CD1c-positive myeloid dendritic cell (primary cell): ENCODE measurements at regions not wholly inside any gene's neighbourhood (a gene's known extent, or its start where the extent isn't known, plus 50 kb on each side); places are given as distances from the start of the nearest gene placed in this dataset.

Experiments used
- DNase-seq: peaks from one replicate; pipeline ENCODE4 v3.0.0-alpha.2; 2016; ENCODE audit errors: extremely low spot score

- no peak for DNase-seq
Measured at GRCh38 chr18:10009321-10010144, 95.7 kb downstream of the VAPA start.

GRCh38 chr18:10010611-10011015 is 96.8 kb downstream of the VAPA start:
- no peak for DNase-seq

DNA sequence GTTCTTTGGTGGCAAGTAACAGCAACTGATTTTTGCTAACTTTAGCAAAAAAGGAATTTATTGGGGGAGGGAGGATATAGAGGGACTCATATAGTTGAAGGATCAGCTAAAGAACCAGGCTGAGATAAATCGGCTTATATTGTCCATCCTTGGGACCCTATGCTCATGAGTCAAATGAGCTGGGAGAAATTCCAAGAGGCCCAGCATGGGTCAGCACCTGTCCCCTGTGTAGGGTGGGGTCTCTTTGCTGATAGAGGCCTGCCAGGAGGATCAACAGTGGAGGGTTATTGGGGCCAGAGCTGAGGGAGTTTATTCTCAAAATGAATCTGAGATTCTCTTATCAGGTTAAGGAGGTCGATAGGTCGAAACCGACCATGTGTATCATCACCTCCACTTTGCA is 97.2 kb downstream of the VAPA start:
- no peak for DNase-seq

GRCh38 chr18:10011751-10012150 is 97.9 kb downstream of the VAPA start:
- no peak for DNase-seq

DNA sequence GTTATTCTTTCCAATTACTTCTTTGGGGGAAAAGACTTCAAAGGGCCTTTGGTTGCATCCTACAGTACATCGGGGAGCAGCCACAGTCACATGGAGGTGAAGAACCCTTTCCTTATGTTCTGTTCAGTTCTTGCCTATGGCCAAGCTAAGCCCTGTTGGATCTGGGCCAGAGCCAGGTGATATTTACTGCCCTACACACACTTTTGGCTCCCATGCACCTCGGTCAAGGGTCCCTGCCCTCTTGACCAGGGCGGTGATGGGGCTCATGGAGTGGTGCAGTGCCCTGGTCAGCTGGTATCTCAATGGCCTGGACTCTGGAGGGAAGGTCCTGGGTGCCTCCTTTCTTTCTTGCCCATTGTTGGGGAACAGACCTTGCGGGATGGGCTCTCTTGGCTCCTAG is 98.7 kb downstream of the VAPA start:
- DNase-seq: no peak

DNA sequence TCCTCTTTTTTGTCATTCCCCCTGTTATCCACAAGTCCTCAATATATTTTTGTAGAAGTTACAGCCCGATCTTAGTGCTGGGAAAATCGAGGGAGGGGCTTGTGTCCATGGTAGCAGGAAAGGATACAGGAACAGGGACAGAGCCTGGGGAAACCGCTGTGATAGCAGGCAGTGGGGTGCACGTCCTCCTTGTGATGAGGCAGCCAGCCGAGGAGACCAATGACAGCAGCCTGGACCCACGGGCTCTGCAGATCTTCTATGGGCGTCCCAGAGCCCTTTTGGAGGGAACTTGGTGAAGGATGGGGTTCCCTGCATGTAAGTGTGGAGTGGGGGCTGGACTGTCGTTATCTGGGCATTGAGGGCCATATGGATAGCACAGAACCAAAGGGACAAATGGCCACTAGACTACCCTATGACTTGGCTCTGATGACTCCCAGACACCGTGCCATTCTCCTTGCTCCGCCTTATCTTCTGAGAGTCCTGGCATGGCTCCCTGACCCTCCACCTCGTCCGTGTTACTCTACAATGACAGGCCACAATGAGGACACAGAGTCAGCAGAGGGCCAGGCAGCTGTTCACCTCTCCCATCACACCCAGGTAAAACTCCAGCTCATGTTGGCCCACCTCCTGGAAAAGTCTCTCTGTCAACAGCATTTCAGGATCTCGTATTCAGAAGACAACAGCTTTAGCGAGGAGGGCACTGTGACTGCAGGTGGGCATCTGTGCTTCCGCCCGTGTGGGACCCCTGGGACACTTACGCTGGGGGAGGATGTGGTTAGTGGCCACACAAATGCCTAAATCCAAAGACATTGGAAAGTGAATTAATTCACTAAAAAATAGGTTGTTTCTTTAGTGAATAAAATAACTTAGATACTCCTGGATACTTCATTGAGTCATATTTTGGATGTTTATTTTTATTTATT is 100.1 kb downstream of the VAPA start:
- no peak for DNase-seq

GRCh38 chr18:10015288-10015701 is 101.5 kb downstream of the VAPA start:
- DNase-seq: no peak

GRCh38 chr18:10015941-10016819 is 102.4 kb downstream of the VAPA start:
- DNase-seq: peak; percentile 46

- no peak for DNase-seq
Measured at GRCh38 chr18:10017043-10017442, 103.2 kb downstream of the VAPA start.

GRCh38 chr18:10018289-10018688 is 104.5 kb downstream of the VAPA start:
- no peak for DNase-seq

GRCh38 chr18:10020171-10020570 is 106.4 kb downstream of the VAPA start:
- peak; percentile 62 for DNase-seq

GRCh38 chr18:10022365-10022764 is 108.5 kb downstream of the VAPA start:
- DNase-seq: no peak

DNA sequence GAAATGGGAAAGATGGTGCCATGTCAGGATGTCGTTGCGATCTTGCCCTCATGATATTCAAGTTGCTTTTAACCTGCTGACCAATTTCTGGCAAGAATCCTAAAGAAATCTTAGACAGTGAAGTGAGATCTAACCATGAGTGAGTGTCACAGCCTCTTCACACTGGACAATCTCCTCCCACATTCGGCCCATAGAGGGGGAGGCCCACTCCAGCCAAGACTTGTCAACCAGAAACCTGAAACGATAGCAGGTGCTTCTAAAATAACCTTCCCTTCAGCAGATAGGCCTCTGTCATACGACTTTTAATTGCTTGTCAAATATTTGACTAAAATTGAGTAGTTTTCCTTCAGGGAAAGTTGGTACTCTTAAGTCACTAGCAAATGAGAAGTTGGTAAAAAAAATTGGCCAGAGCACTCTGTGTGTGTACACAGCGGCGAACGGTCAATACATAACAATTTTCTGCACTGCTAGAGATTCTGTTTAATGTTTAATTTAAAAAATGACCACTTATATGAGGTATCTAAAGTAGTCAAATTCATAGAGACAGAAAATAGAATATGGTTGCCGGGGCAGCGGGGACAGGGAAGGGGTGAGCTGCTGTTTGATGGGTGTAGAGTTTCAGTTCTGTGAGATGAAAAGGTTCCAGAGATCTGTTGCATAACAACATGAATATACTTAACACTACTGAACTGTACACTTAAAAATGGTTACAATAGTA is 110.2 kb downstream of the VAPA start:
- peak; percentile 35 for DNase-seq

DNA sequence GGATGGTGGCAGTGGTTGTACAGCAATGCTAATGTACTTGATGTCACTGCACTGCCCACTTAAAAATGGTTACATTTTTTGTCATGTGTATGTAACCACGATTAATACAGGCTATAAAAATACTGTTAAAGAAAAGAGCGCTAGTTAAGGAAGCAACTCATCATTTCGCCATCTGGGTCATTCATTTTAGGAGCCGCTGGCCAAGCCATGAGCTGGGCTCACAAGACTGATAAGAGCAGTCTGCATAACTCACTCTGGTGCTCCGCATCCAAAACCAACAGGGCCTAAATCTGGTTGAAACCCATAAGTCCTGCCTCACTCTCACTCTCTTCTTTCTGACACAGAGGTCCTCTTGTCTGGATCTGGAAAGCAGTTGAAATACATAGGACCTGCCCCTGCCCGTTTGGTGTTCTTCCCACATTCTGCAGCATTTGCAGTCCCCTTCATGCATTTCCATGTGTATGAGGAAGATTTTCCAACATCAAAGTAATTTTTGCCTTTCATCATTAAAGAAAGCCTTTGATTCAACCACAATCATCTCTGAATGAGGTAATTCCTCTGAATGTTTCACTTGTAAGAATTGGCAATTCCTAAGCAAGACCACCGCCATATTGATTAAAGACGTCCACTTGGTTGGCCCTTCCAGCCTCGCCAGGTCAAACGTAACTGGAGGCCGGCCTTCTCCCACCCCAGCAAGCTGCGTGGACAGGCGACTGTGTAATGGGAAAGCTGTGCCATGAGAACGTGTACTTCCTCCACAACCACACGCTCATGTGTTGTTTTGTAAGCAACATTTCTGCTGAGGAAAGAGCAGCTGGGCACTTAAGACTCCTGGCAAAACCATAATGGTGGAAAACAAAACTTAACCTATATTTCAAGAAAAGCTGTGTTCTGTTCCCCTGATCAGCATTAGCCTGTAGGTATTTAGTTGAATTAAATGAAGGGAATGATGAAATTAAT is 112.2 kb downstream of the VAPA start:
- DNase-seq: no peak

GRCh38 chr18:10027031-10027430 is 113.2 kb downstream of the VAPA start:
- DNase-seq: no peak

GRCh38 chr18:10027461-10027860 is 113.6 kb downstream of the VAPA start:
- DNase-seq: no peak

- no peak for DNase-seq
Measured at GRCh38 chr18:10029711-10030110, 115.9 kb downstream of the VAPA start.

- DNase-seq: no peak
Measured at GRCh38 chr18:10030816-10031541, 117.2 kb downstream of the VAPA start.

DNA sequence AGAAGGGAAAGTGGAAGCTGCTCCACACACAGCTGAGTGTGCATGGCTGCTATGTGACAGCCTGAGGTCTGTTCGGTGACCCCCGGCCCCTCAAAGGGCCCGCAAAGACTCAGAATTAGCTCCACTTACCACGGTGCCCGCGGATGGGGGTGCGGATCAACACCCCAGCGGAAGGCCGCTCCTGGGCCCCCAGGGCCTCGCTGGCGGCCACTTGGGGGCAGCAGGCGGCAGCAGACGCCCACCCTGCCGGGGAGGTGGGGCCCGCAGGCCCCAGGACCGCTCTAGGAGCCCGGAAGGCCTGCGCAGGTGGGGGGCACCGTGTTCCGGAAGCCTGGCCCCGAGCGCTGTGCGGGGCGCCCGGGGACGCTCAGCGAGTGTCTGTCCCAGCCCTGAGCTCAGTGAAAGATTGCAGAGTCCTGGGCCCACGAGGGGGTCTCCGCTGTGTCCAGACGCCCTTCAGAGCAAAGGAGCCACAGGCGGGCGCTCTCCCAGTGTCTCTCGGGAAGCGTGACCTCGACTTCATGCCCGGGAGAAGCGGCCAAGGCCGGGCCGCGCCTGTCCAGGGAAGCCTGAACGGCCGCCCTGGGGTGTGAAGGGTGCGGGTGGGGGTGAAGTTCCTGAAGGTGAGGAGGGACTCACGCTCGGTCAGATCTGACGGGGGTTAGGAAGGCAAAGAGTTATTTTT is 118.7 kb downstream of the VAPA start:
- peak; percentile 28 for DNase-seq
